Skeletal muscle satellite cell (primary cell): ENCODE measurements at regions not wholly inside any gene's neighbourhood (a gene's known extent, or its start where the extent isn't known, plus 50 kb on each side); places are given as distances from the start of the nearest gene placed in this dataset.

ENCODE experiments used
- H3K27me3 ChIP-seq: 2 replicates; pipeline ENCODE4 v1.7.0; 2013; ENCODE audit warnings: low read length; ENCODE audit not compliant: control insufficient read depth, insufficient read depth
- H3K36me3 ChIP-seq: 2 replicates; pipeline ENCODE4 v1.7.0; 2013; ENCODE audit warnings: mild to moderate bottlenecking, control low read depth, low read length; ENCODE audit not compliant: insufficient read depth
- H3K4me1 ChIP-seq: 2 replicates; pipeline ENCODE4 v1.7.0; 2013; ENCODE audit warnings: low read length; ENCODE audit not compliant: control insufficient read depth, insufficient read depth
- H3K4me2 ChIP-seq: 2 replicates; pipeline ENCODE4 v1.7.0; 2013; ENCODE audit warnings: mild to moderate bottlenecking, low read length
- H3K4me3 ChIP-seq: 2 replicates; pipeline ENCODE4 v1.7.0; 2013; ENCODE audit warnings: low read length
- H3K9ac ChIP-seq: 2 replicates; pipeline ENCODE4 v1.7.0; 2013; ENCODE audit warnings: mild to moderate bottlenecking, low read depth, low read length, moderate library complexity
- H3K9me3 ChIP-seq: replicated peaks from 2 replicates; pipeline ENCODE4 v1.7.0; 2013; ENCODE audit warnings: mild to moderate bottlenecking, control low read depth, low read length

- Histone ChIP-seq H3K4me2 (no peak overlapping the region), H3K9ac (no peak overlapping the region), H3K4me1 (no peaks in the 10 kb centered on the region), H3K9me3 (no peaks in the 10 kb centered on the region), H3K36me3 (no peaks in the 10 kb centered on the region), H3K4me3 (no peak overlapping the region), H3K27me3 (no peaks in the 10 kb centered on the region)
Measured at GRCh38 chr3:117926819-117927218, 1107.8 kb downstream of the IGSF11 start.

GRCh38 chr3:117927825-117928224 is 1106.8 kb downstream of the IGSF11 start:
- no peak overlapping the region for H3K9ac ChIP-seq
- H3K9me3 ChIP-seq: no peaks in the 10 kb centered on the region
- no peaks in the 10 kb centered on the region for H3K4me1 ChIP-seq
- H3K4me3 ChIP-seq: no peak overlapping the region
- no peaks in the 10 kb centered on the region for H3K36me3 ChIP-seq
- no peaks in the 10 kb centered on the region for H3K27me3 ChIP-seq
- H3K4me2 ChIP-seq: no peak overlapping the region

- H3K27me3 ChIP-seq: no peaks in the 10 kb centered on the region
- no peak overlapping the region for H3K9ac ChIP-seq
- H3K36me3 ChIP-seq: no peaks in the 10 kb centered on the region
- H3K4me1 ChIP-seq: no peaks in the 10 kb centered on the region
- no peak overlapping the region for H3K4me3 ChIP-seq
- no peaks in the 10 kb centered on the region for H3K9me3 ChIP-seq
- H3K4me2 ChIP-seq: no peak overlapping the region
Measured at GRCh38 chr3:117928836-117929235, 1105.8 kb downstream of the IGSF11 start.

- no peaks in the 10 kb centered on the region for H3K4me1 ChIP-seq
- no peak overlapping the region for H3K4me3 ChIP-seq
- H3K36me3 ChIP-seq: no peaks in the 10 kb centered on the region
- H3K27me3 ChIP-seq: no peaks in the 10 kb centered on the region
- H3K9me3 ChIP-seq: no peaks in the 10 kb centered on the region
- no peak overlapping the region for H3K9ac ChIP-seq
- no peak overlapping the region for H3K4me2 ChIP-seq
Measured at GRCh38 chr3:117932441-117932840, 1102.2 kb downstream of the IGSF11 start.

- Histone ChIP-seq H3K9me3 (no peaks in the 10 kb centered on the region), H3K27me3 (no peaks in the 10 kb centered on the region), H3K4me1 (no peaks in the 10 kb centered on the region), H3K9ac (no peak overlapping the region), H3K36me3 (no peaks in the 10 kb centered on the region), H3K4me3 (no peak overlapping the region), H3K4me2 (no peak overlapping the region)
Measured at GRCh38 chr3:117936159-117936558, 1098.5 kb downstream of the IGSF11 start.

GRCh38 chr3:117938974-117939373 is 1095.7 kb downstream of the IGSF11 start:
- Histone ChIP-seq H3K4me2 (no peak overlapping the region), H3K4me1 (no peaks in the 10 kb centered on the region), H3K27me3 (no peaks in the 10 kb centered on the region)

GRCh38 chr3:117939425-117940027 is 1095.1 kb downstream of the IGSF11 start:
- Histone ChIP-seq H3K4me1 (no peaks in the 10 kb centered on the region), H3K36me3 (no peaks in the 10 kb centered on the region), H3K9ac (no peak overlapping the region), H3K27me3 (no peaks in the 10 kb centered on the region), H3K4me3 (no peak overlapping the region), H3K9me3 (no peaks in the 10 kb centered on the region), H3K4me2 (no peak overlapping the region)

More at GRCh38 chr3:117938974-117939373, 1095.7 kb downstream of the IGSF11 start:
- Histone ChIP-seq H3K9ac (no peak overlapping the region), H3K36me3 (no peaks in the 10 kb centered on the region), H3K4me3 (no peak overlapping the region), H3K9me3 (no peaks in the 10 kb centered on the region)

- H3K4me2 ChIP-seq: no peak overlapping the region
- H3K4me1 ChIP-seq: no peaks in the 10 kb centered on the region
- no peaks in the 10 kb centered on the region for H3K27me3 ChIP-seq
- no peak overlapping the region for H3K4me3 ChIP-seq
- no peak overlapping the region for H3K9ac ChIP-seq
- H3K36me3 ChIP-seq: no peaks in the 10 kb centered on the region
- no peaks in the 10 kb centered on the region for H3K9me3 ChIP-seq
Measured at GRCh38 chr3:117941015-117941414, 1093.6 kb downstream of the IGSF11 start.

- H3K27me3 ChIP-seq: no peaks in the 10 kb centered on the region
- no peak overlapping the region for H3K4me2 ChIP-seq
- no peak overlapping the region for H3K9ac ChIP-seq
- H3K4me3 ChIP-seq: no peak overlapping the region
- no peaks in the 10 kb centered on the region for H3K36me3 ChIP-seq
- no peaks in the 10 kb centered on the region for H3K4me1 ChIP-seq
- H3K9me3 ChIP-seq: no peaks in the 10 kb centered on the region
Measured at GRCh38 chr3:117941756-117942155, 1092.9 kb downstream of the IGSF11 start.

- Histone ChIP-seq H3K36me3 (no peaks in the 10 kb centered on the region), H3K4me2 (no peak overlapping the region), H3K4me3 (no peak overlapping the region), H3K27me3 (no peaks in the 10 kb centered on the region), H3K9me3 (peaks cover 1% of the 10 kb centered on the region), H3K9ac (no peak overlapping the region), H3K4me1 (no peaks in the 10 kb centered on the region)
Measured at GRCh38 chr3:117954131-117954530, 1080.5 kb downstream of the IGSF11 start.

GRCh38 chr3:117955196-117955595 is 1079.5 kb downstream of the IGSF11 start:
- no peaks in the 10 kb centered on the region for H3K36me3 ChIP-seq
- no peak overlapping the region for H3K4me2 ChIP-seq
- H3K9ac ChIP-seq: no peak overlapping the region
- no peaks in the 10 kb centered on the region for H3K27me3 ChIP-seq
- no peaks in the 10 kb centered on the region for H3K4me1 ChIP-seq
- H3K9me3 ChIP-seq: peaks cover 3% of the 10 kb centered on the region
- H3K4me3 ChIP-seq: no peak overlapping the region

- H3K4me1 ChIP-seq: no peaks in the 10 kb centered on the region
- no peaks in the 10 kb centered on the region for H3K36me3 ChIP-seq
- no peak overlapping the region for H3K4me3 ChIP-seq
- H3K9me3 ChIP-seq: peaks cover 3% of the 10 kb centered on the region
- H3K27me3 ChIP-seq: no peaks in the 10 kb centered on the region
- H3K9ac ChIP-seq: no peak overlapping the region
- no peak overlapping the region for H3K4me2 ChIP-seq
Measured at GRCh38 chr3:117958027-117958426, 1076.6 kb downstream of the IGSF11 start.
